ENCODE measurements at regions not wholly inside any gene's neighbourhood (a gene's known extent, or its start where the extent isn't known, plus 50 kb on each side); places are given as distances from the start of the nearest gene placed in this dataset.
"Not testable (repeated sequence)": the region's sequence is repeated elsewhere in the genome, so short reads cannot be mapped to it uniquely, and the experiment has no call there.

DNA sequence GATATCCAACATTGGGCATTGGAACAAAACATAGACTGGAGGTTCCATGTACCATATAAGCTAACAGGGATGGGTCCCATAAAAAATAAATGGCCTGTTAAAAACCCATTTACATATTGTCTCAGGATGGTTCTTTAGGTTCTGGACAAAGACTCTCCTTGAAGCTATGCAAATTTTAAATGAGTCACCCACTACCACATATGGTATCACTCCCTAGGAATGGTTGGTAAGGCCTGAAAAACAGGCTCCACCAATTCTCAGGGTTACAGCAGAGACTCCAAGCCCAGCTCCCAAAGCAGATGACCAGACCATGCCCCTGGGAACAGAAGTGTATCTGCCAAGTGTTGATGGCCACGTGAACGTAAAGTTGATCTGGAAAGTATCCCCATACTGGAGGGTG is 190.7 kb upstream of the SPHKAP start:
- no peak for DNase-seq (ENCODE audit: extremely low read depth, insufficient read length)
- H3K4me3 ChIP-seq (replicated peaks; ENCODE audit: low read depth, low read length) = no peak overlapping the region
- H3K27me3 ChIP-seq (replicated peaks; ENCODE audit: control insufficient read depth, insufficient read depth, low read length) = no peaks in the 10 kb centered on the region
- no peaks in the 10 kb centered on the region for H3K36me3 ChIP-seq (ENCODE audit: control insufficient read depth, insufficient read depth, low read length)
- TF ChIP-seq, protein P1, sequence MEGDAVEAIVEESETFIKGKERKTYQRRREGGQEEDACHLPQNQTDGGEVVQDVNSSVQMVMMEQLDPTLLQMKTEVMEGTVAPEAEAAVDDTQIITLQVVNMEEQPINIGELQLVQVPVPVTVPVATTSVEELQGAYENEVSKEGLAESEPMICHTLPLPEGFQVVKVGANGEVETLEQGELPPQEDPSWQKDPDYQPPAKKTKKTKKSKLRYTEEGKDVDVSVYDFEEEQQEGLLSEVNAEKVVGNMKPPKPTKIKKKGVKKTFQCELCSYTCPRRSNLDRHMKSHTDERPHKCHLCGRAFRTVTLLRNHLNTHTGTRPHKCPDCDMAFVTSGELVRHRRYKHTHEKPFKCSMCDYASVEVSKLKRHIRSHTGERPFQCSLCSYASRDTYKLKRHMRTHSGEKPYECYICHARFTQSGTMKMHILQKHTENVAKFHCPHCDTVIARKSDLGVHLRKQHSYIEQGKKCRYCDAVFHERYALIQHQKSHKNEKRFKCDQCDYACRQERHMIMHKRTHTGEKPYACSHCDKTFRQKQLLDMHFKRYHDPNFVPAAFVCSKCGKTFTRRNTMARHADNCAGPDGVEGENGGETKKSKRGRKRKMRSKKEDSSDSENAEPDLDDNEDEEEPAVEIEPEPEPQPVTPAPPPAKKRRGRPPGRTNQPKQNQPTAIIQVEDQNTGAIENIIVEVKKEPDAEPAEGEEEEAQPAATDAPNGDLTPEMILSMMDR (IDR thresholded peaks at IDR 0.05; ENCODE audit: insufficient read depth, low read length, poor library complexity, severe bottlenecking) = no peak

DNA sequence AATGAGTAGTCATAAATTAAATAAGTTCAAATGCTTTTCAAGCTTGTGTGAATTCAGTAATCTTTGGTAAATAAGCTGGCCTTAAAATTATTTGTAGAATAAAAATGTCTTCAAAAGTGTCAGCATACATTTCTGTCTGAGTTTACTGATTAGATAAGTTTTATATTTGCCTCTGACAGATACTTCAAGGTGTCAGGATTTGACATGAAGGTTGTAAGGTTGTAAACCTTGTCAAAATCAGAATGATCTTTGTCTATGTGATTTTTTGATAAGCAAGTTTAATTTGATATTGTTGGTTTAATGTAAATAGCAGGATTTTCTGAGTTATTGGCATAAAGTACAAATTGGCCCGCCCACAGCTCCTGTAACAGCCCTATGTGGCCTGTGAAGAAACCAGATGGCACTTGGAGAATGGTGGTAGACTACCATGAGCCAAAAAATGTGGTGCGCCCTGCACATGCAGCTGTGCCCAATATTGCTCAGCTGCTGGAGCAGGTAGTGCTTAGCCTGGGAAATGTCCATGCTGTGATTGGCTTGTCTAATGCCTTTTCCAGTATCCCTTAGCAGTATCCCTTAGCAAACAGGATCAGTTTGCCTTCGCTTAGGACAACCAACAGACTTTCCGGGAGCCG is 188.0 kb upstream of the SPHKAP start:
- no peaks in the 10 kb centered on the region for H3K27me3 ChIP-seq (replicated peaks; ENCODE audit: control insufficient read depth, insufficient read depth, low read length)
- H3K4me3 ChIP-seq (replicated peaks; ENCODE audit: low read depth, low read length) = no peak overlapping the region
- TF ChIP-seq, protein P1 (IDR thresholded peaks at IDR 0.05; ENCODE audit: insufficient read depth, low read length, poor library complexity, severe bottlenecking) = no peak
- DNase-seq (ENCODE audit: extremely low read depth, insufficient read length) = no peak
- H3K36me3 ChIP-seq (ENCODE audit: control insufficient read depth, insufficient read depth, low read length) = no peaks in the 10 kb centered on the region

DNA sequence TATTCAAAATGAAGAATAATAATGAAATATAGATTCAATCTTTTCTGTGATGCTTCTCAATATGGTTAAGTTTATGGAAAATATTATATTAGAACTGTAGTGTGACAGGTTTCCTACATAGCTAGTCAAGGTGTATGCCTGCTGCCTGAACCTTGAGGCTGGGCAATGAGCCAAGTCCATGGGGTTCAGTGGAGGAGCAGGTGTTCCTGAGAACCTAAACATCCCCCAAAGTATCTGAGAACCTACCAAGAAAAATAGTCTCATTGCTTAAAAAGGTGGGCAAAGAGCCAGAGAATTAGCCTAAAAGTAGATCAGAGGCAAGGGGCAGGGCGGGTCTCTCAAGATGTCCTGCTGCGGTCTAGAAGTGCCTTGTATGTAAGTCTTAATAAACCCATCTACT is 185.9 kb upstream of the SPHKAP start:
- TF ChIP-seq, protein P1 (IDR thresholded peaks at IDR 0.05; ENCODE audit: insufficient read depth, low read length, poor library complexity, severe bottlenecking) = no peak
- Histone ChIP-seq H3K36me3 (ENCODE audit: control insufficient read depth, insufficient read depth, low read length) (no peaks in the 10 kb centered on the region), H3K4me3 (replicated peaks; ENCODE audit: low read depth, low read length) (no peak overlapping the region), H3K27me3 (replicated peaks; ENCODE audit: control insufficient read depth, insufficient read depth, low read length) (no peaks in the 10 kb centered on the region)
- DNase-seq (ENCODE audit: extremely low read depth, insufficient read length) = no peak

DNA sequence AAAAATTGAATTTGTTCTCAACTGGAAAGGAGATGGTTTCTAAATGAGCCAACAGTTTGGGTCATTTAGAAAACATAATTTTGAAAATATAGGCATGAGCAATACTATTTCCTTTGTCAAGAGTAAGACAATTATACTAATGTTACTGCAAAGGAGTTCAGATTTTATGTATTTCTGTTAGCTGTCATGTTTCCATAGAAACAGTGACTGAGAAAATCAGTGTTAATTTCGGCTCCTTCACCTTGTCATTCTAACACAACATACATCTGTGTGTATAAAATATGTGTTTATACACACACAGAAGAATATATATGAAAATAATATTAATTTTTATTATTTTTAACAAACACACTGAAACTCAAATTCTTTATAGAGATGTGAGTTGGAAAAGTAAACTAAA is 178.0 kb upstream of the SPHKAP start:
- Histone ChIP-seq H3K4me3 (replicated peaks; ENCODE audit: low read depth, low read length) (no peak overlapping the region), H3K27me3 (replicated peaks; ENCODE audit: control insufficient read depth, insufficient read depth, low read length) (no peaks in the 10 kb centered on the region), H3K36me3 (ENCODE audit: control insufficient read depth, insufficient read depth, low read length) (no peaks in the 10 kb centered on the region)
- DNase-seq (ENCODE audit: extremely low read depth, insufficient read length) = no peak
- TF ChIP-seq, protein P1 (IDR thresholded peaks at IDR 0.05; ENCODE audit: insufficient read depth, low read length, poor library complexity, severe bottlenecking) = no peak

DNA sequence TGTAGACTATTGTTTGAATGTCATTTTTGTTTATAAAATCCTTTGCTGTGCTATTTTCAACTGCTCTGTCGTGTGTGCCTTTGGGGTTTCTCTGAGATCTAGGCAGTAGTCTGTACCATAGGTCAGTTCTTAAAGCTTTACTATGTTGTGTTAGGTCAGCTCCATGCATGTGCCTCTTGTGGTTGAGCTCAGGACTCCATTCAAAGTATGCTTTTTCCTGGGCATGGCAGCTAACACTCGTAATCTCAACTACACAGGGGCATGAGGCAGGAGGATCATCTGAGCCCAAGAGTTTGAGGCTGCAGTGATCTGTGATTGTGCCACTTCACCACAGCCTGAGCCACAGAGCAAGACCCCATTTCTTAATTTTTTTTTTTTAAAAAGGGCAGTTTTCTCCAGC is 174.4 kb upstream of the SPHKAP start:
- TF ChIP-seq, protein P1 (IDR thresholded peaks at IDR 0.05; ENCODE audit: insufficient read depth, low read length, poor library complexity, severe bottlenecking) = no peak
- DNase-seq (ENCODE audit: extremely low read depth, insufficient read length) = no peak
- Histone ChIP-seq H3K36me3 (ENCODE audit: control insufficient read depth, insufficient read depth, low read length) (no peaks in the 10 kb centered on the region), H3K27me3 (replicated peaks; ENCODE audit: control insufficient read depth, insufficient read depth, low read length) (no peaks in the 10 kb centered on the region), H3K4me3 (replicated peaks; ENCODE audit: low read depth, low read length) (no peak overlapping the region)

DNA sequence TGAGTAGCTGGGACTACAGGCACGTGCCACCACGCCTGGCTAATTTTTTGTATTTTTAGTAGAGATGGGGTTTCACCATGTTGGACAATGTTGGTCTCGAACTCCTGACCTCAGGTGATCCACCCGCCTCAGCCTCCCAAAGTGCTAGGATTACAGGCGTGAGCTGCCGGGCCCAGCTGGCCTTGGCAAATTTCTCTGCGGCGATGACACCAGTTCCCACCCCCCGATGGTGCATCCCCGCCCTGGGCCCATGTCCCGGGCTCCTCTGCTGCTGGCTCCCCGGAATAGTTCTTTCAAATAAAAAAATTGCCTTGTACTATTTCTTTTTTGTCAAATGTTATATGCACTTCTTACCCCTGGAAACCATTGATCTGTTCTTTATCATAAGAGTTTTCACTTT is 171.5 kb upstream of the SPHKAP start:
- not testable (repeated sequence) for DNase-seq (ENCODE audit: extremely low read depth, insufficient read length); H3K4me3 ChIP-seq (replicated peaks; ENCODE audit: low read depth, low read length); H3K27me3 ChIP-seq (replicated peaks; ENCODE audit: control insufficient read depth, insufficient read depth, low read length); H3K36me3 ChIP-seq (ENCODE audit: control insufficient read depth, insufficient read depth, low read length)

Data from GM06990 (cell line).